NCI-H146 treated with DMSO at 0.1 percent for 48 hours (cell line): ENCODE measurements at regions not wholly inside any gene's neighbourhood (a gene's known extent, or its start where the extent isn't known, plus 50 kb on each side); places are given as distances from the start of the nearest gene placed in this dataset.
"Not testable (repeated sequence)": the region's sequence is repeated elsewhere in the genome, so short reads cannot be mapped to it uniquely, and the experiment has no call there.

Experiments used
- DNase-seq: peaks from one replicate; lab custom pipeline; 2025; ENCODE audit not compliant: unreplicated experiment; lab: John Stamatoyannopoulos, UW

DNA sequence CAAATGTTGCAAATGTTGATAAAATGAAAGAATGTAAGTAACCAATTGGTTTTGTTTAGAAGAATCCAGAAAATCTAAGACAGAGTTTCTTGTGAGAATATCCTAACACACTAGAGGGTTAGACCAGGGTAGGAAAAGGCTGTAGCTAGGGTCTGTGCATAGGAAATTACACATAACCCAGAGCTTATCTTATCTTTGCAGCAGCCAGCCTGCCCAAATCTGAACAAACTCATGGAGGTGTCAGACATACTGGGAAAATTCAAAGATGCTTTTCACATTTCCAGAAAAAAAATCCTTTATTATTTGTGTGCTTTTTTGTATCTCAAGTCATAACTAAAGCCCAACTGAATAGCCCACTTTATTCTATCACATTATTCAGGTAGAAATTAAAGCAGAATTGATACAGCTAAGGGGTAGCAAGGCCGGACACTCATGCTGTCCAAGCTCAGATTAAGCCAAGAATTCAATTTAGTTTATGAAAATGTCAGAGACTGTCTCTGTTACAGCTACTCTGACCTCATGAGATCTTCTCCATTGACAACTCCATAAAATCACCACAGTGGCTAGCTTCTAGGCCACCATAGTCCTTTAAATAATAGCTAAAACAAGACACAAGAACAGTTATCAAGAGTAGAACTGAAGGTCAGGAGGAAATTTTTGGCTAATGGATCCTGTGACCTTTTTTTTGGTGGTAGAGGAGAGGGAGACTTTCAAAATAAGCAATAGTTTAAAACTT lies 169.6 kb upstream of the RASSF8 start:
- DNase-seq = no peak

DNA sequence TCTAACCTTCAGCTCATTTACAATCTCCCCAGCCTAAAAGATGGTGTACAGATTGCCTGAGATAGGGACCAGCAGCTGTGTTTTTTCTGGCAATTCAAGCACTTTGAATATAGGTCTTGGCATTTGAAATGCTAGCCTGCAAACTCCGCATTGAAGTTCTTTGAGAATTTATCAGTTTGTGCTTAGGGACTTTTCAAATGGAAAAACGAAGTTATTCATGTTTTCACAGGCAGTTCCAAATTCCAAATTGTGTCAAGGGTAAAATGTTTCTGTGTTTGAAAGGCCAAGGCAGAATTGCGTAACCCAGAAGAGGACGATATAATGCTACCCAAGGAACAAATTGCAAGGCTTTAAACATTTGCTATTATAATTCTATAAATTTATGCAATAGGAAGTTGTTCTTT lies 168.9 kb upstream of the RASSF8 start:
- DNase-seq = no peak

DNA sequence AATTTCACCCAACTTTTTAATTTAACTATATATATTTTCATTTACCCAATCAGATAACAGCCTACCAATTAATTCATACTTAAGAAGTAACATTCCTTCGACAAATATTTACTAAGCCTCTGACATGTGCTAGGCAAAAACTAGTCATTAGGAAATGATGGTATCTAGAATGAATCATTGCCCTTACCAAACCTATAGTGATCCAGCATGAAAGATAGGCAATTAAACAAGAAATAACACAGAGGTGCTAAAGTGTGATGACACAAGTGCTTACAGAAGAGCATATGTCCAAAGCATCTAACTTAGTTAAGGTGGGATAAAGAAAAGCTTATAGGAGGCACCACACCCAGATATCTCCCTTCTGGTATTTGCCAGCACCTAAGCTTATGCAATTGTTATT lies 166.5 kb upstream of the RASSF8 start:
- DNase-seq = no peak

DNA sequence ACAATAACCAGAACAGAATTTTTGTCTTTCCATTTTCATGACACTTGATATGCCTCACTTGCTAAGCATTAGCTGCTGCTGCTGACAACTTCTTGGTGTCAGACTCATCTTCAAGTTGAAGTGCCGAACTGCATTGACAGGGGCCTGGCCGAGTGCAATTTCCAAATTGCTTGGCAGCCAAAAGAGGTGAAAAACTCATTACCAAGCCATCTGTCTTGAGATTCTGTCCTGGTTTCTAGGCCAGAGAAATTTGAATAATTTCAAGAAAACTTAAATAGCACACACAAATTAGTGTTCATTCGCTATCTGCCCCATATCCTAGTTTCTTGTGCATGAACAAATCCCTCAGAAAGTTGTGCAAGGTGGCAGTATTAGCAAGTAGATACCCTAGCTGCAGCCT lies 165.3 kb upstream of the RASSF8 start:
- no peak for DNase-seq

- DNase-seq = no peak
These were observed 163.9 kb upstream of the RASSF8 start for GRCh38 chr12:25794571-25794970.

- no peak for DNase-seq
These were observed 161.9 kb upstream of the RASSF8 start for GRCh38 chr12:25796523-25797000.

- no peak for DNase-seq
These were observed 161.1 kb upstream of the RASSF8 start for GRCh38 chr12:25797386-25797785.

DNA sequence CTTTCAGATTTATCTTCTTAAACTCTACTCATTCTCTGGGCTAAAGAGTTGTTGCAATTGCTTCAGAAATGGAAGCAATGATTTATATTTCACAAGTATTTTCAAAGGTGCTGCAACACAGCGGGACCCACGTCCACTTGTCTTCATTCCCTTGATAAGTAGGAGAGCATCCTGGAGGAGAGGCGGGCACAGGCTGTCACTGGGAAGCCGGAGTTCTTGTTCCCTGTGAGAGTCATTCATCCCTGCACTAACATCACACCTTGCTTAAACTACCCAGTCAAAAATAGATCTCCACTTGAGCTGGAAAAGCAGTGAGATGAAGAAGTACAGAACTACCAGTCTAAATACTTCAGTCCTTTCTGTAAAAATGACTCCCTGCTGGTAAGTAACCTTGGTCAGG lies 160.5 kb upstream of the RASSF8 start:
- DNase-seq = no peak

- no peak for DNase-seq
These were observed 158.4 kb upstream of the RASSF8 start for GRCh38 chr12:25800101-25800500.

DNA sequence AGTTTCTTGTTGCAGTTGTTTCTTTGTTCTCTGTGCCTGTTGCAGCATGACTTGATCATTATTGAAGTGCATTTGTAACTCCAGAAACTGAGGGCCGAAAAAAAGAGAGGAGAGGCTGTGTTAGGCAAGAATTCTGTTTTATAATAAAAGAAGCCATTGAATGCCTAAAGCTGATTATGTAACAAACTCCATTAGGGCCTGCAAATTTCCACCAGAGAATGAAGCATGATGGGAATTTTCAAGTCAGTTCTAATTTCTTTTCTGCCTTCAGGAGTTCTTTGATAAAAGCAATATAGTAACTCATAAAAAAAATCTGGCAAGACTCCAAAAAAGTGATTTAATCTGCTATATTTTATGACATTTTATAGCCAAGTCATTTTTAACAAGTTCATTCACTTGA lies 156.7 kb upstream of the RASSF8 start:
- no peak for DNase-seq

GRCh38 chr12:25802143-25802542 lies 156.3 kb upstream of the RASSF8 start:
- DNase-seq = no peak

GRCh38 chr12:25803029-25803664 lies 155.3 kb upstream of the RASSF8 start:
- not testable (repeated sequence) for DNase-seq

- DNase-seq = not testable (repeated sequence)
These were observed 154.2 kb upstream of the RASSF8 start for GRCh38 chr12:25804286-25804685.

DNA sequence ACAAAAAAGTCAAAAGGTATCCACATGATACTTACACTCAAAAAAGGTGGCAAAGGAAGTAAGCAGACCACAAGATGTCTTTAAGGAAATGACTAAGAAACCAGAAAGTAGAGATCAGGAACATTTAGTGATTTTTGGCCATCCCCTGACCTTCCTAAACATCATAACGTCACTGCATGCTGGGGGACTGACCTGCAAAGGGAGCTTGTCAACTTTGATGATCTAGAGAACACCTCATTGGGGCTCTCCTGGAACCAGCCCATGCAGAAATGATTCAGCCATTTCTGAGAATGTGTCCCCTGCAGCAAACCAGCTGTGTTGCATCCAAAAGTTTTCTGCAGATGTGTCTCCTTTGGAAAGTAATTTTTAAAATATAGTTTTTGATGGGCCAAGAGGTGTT lies 152.2 kb upstream of the RASSF8 start:
- no peak for DNase-seq

DNA sequence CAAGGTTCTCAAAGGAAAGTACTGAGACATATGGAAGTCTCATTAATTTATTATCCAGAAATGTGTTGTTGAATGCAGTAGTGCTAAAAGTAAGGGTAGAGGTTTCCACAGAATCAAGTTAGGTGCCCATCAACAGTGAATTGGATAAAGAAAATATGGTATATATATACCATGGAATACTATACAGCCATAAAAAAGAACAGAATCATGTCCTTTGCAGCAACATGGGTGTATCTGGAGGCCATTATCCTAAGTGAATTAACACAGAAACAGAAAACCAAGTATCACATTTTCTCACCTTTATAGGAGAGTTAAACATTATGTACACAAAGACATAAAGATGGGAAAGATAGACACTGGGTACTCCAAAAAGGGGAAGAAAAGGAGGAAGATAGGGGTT lies 149.9 kb upstream of the RASSF8 start:
- no peak for DNase-seq

GRCh38 chr12:25810683-25811082 lies 147.8 kb upstream of the RASSF8 start:
- DNase-seq = no peak

GRCh38 chr12:25811656-25812126 lies 146.8 kb upstream of the RASSF8 start:
- DNase-seq = no peak

GRCh38 chr12:25812295-25812694 lies 146.2 kb upstream of the RASSF8 start:
- DNase-seq = no peak

DNA sequence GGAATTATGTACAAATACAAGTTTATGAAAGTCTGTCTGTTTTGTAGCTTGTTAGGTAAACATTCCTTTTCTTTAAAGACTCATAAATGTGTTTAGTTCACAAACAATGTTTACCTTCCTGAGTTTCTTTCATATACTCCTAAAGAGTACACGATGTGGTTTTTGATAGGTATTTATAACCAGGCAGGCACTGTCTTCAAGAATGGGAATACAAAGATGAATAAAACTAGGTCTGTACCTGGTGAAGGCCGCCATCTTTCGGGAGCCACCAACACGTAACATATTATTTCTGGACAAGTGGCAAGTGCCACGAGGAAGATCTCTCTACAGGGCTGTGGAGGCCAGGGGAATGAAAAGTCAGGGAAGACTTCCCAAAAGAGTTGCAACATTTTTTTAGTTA lies 144.6 kb upstream of the RASSF8 start:
- DNase-seq = no peak

DNA sequence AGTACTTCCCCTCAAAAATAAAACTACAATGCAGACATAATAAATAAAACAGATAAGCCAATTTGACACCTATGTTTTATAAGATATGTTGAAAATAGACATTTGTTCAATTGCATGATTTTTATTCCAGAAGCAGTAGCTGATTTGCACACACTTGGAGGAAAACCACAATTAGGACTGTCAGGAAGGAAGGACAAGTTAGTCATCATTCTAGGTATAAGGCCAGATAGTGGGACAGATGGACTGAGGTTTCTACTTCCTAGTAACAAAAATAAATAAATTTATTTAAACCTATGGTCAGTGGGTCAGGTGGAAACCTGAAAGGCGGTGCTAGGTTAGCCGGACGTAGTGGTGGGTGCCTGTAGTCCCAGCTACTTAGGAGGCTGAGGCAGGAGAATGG lies 141.8 kb upstream of the RASSF8 start:
- DNase-seq = no peak

- no peak for DNase-seq
These were observed 141.3 kb upstream of the RASSF8 start for GRCh38 chr12:25817166-25817565.

GRCh38 chr12:25818596-25819390 lies 139.7 kb upstream of the RASSF8 start:
- no peak for DNase-seq
